Prostate gland (tissue), 2 donors: ENCODE measurements at regions not wholly inside any gene's neighbourhood (a gene's known extent, or its start where the extent isn't known, plus 50 kb on each side); places are given as distances from the start of the nearest gene placed in this dataset.

Source experiments
- DNase-seq: peaks from one replicate; pipeline ENCODE4 v3.0.0-alpha.2; 2019; ENCODE audit warnings: low spot score
- H3K27ac ChIP-seq, 2 donors: fragments of 200-600 bp; sonication (generic); 2 replicates each; pipeline ENCODE4 v1.5.1; 2017 to 2019
- H3K27me3 ChIP-seq: fragments of 200-600 bp; sonication (generic); replicated peaks from 2 replicates; pipeline ENCODE4 v1.5.1; 2019; ENCODE audit not compliant: insufficient read depth
- H3K36me3 ChIP-seq, 2 donors: fragments of 200-600 bp; sonication (generic); 1 replicate in 1 of 2; 2 replicates in 1 of 2; pipeline versions ENCODE4 v1.5.1 to v1.8.1; 2017 to 2019
- H3K4me1 ChIP-seq: fragments of 200-600 bp; sonication (generic); replicated peaks from 2 replicates; pipeline ENCODE4 v1.5.1; 2019
- H3K4me3 ChIP-seq, 2 donors: fragments of 200-600 bp; sonication (generic); 2 replicates each; pipeline ENCODE4 v1.5.1; 2017 to 2019
- H3K9me3 ChIP-seq: fragments of 200-600 bp; sonication (generic); 2 replicates; pipeline ENCODE4 v1.5.1; 2017
- CTCF ChIP-seq, 4 experiments: fragments of 200-600 bp in 2 of 4; fragments of 450-650 bp in 2 of 4; sonication (generic) in 2 of 4; IDR thresholded peaks; 1 replicate in 3 of 4; 2 replicates in 1 of 4; pipeline ENCODE4 v1.5.1; 2016 to 2019; ENCODE audit warnings: antibody characterized with exemption in 4 of 4, mild to moderate bottlenecking in 2 of 4, moderate library complexity in 2 of 4
- POLR2A ChIP-seq: fragments of 450-650 bp; IDR thresholded peaks from one replicate; pipeline ENCODE4 v1.6.1; 2016; ENCODE audit warnings: antibody characterized with exemption, mild to moderate bottlenecking
- POLR2AphosphoS5 ChIP-seq: sonication (generic); formaldehyde crosslinking; IDR thresholded peaks from one replicate; pipeline ENCODE4 v1.6.1; 2017; ENCODE audit warnings: antibody characterized with exemption
- WGBS: methylation state at CpG from one replicate; pipeline ENCODE4 v1.1.5; 2018; 5-methylcytosine and 5-hydroxymethylcytosine counted together
- intact Hi-C: fragments of 100-400 bp; cut with DNase I; formaldehyde crosslinking; loops from one replicate; pipeline ENCODE4 v1.14.2; 2022

DNA sequence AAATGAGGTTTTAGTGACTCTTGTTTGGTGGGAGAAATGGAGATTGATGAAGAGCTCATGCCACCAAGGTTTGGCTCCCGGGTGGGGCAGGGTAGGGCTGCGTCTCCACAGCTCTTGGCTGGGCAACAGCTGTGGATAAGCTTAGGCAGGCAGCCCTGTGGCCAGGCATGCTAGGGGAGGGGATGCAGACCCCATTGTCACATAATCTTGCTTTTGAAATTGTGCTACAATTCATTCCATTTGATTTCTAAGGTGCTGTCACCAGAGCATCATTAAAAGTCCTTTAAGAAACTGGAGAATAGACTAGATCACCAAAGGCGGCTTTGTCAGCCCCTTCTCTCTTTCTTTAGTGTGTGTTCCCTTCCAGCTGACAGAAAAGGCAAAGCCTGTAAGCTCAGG is 574.2 kb upstream of the JAG1 start:
- DNase-seq: no peak
- no peaks in the 10 kb centered on the region for H3K4me1 ChIP-seq
- H3K27me3 ChIP-seq: no peaks in the 10 kb centered on the region
- H3K36me3 ChIP-seq: no peaks in the 10 kb centered on the region
- intact Hi-C loops: no loop called here
- 87% methylated on average over 3 of the region's 3 CpGs for WGBS
- no peak overlapping the region for H3K4me3 ChIP-seq
- H3K27ac ChIP-seq: no peak overlapping the region
- no peaks in the 10 kb centered on the region for H3K9me3 ChIP-seq
- TF ChIP-seq POLR2A (no peak), POLR2AphosphoS5 (no peak), CTCF (IDR thresholded peaks at IDR 0.05) (no peak)

- Histone ChIP-seq H3K27ac (no peak overlapping the region), H3K4me1 (no peaks in the 10 kb centered on the region), H3K4me3 (no peak overlapping the region), H3K9me3 (no peaks in the 10 kb centered on the region), H3K36me3 (no peaks in the 10 kb centered on the region), H3K27me3 (no peaks in the 10 kb centered on the region)
- 81% methylated on average over 9 of the region's 9 CpGs for WGBS
- no peak for DNase-seq
- intact Hi-C loops: no loop called here
- TF ChIP-seq POLR2A: no peak
- no peak for TF ChIP-seq POLR2AphosphoS5
- no peak for TF ChIP-seq CTCF (IDR thresholded peaks at IDR 0.05)
These were observed 575.2 kb upstream of the JAG1 start for GRCh38 chr20:11248687-11249638.

DNA sequence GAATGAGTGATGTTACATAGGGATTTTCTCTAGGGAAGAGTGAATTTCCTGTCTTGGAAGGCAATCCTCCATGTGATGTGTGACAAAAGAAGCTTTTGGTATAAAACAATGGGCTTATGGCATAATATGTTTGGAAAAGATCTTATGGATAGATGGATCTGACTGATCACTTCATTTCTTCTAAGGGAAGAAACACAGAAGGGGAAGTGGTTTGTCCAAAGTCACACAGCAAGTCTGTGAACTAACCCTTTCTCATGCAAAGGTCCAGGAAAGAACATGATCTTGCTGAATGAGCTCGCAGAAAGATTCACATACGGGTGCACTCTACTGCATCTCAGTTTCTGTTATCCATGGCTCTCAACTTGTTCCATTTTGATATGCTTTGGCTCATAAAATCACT is 575.9 kb upstream of the JAG1 start:
- no peaks in the 10 kb centered on the region for H3K36me3 ChIP-seq
- H3K4me1 ChIP-seq: no peaks in the 10 kb centered on the region
- no peaks in the 10 kb centered on the region for H3K27me3 ChIP-seq
- H3K9me3 ChIP-seq: no peaks in the 10 kb centered on the region
- intact Hi-C loops: no loop called here
- no peak overlapping the region for H3K4me3 ChIP-seq
- WGBS: 70% methylated on average over 2 of the region's 2 CpGs
- no peak for DNase-seq
- TF ChIP-seq POLR2A: no peak
- no peak for TF ChIP-seq POLR2AphosphoS5
- TF ChIP-seq CTCF (IDR thresholded peaks at IDR 0.05): no peak
- H3K27ac ChIP-seq: no peak overlapping the region

GRCh38 chr20:11252447-11252846 is 578.6 kb upstream of the JAG1 start:
- intact Hi-C loops: no loop called here
- Histone ChIP-seq H3K4me1 (no peaks in the 10 kb centered on the region), H3K27ac (no peak overlapping the region), H3K4me3 (no peak overlapping the region), H3K27me3 (no peaks in the 10 kb centered on the region), H3K9me3 (no peaks in the 10 kb centered on the region), H3K36me3 (no peaks in the 10 kb centered on the region)
- no peak for DNase-seq
- WGBS: 95% methylated on average over 1 of the region's 1 CpG
- TF ChIP-seq POLR2A: no peak
- no peak for TF ChIP-seq POLR2AphosphoS5
- no peak for TF ChIP-seq CTCF (IDR thresholded peaks at IDR 0.05)

- no peaks in the 10 kb centered on the region for H3K27me3 ChIP-seq
- H3K4me3 ChIP-seq: no peak overlapping the region
- WGBS: 94% methylated on average over 1 of the region's 1 CpG
- TF ChIP-seq POLR2AphosphoS5 (no peak), POLR2A (no peak)
- no peak for DNase-seq
- H3K9me3 ChIP-seq: no peaks in the 10 kb centered on the region
- no peak overlapping the region for H3K27ac ChIP-seq
- intact Hi-C loops: no loop called here
- no peaks in the 10 kb centered on the region for H3K4me1 ChIP-seq
- H3K36me3 ChIP-seq: no peaks in the 10 kb centered on the region
These were observed 581.7 kb upstream of the JAG1 start for GRCh38 chr20:11255455-11255854.
